ENCODE measurements at regions not wholly inside any gene's neighbourhood (a gene's known extent, or its start where the extent isn't known, plus 50 kb on each side); places are given as distances from the start of the nearest gene placed in this dataset.
"Not testable (repeated sequence)": the region's sequence is repeated elsewhere in the genome, so short reads cannot be mapped to it uniquely, and the experiment has no call there.

DNA sequence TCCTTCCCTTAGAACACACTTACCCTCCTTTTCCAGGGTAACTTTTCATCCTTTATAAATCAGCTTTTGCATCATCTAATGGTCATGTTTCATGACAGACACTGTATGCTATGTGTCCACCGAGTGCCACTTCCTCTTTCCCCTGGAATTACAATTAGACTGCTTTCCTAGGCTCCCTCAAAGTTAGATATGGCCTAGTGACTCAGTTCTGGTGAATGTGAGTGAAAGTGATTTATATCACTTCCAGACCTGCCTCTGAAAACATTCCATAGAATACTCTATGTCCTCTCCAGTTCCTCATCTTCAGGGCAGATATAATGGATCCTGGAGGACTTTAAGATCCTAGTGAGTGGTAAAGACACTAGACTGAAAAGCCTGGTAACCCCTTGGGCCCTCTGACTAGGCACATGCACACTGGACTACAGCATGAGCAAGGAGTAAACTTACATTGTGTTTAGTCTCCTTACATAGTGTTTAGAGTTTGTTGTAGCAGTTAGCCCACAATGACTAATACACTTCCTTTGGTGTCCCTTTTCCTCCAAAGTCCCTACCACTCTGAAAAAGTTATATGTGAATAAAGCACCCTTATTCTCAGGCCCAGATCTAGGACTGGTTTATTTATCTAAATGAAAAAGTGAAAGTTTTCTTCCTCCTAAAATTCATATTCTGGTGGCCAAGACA is 59.3 kb downstream of the GPR88 start:
- Histone ChIP-seq H3K9ac (ENCODE audit: low read length) (peak overlapping the region; percentile 64), H3K9me3 (ENCODE audit: insufficient read depth, low read depth, low read length) (no peaks in the 10 kb centered on the region), H3K4me1 (ENCODE audit: insufficient read depth, low read length) (peaks cover 15% of the 10 kb centered on the region), H2AFZ (ENCODE audit: low read depth, low read length) (peak overlapping the region; percentile 68), H3K79me2 (ENCODE audit: insufficient read depth, low read length) (no peaks in the 10 kb centered on the region), H3K27me3 (ENCODE audit: insufficient read depth, low read length) (no peaks in the 10 kb centered on the region), H4K20me1 (ENCODE audit: insufficient read depth, low read length) (no peaks in the 10 kb centered on the region), H3K4me3 (ENCODE audit: insufficient read depth, low read depth, low read length) (peak overlapping the region; percentile 12), H3K27ac (ENCODE audit: low read depth, low read length) (peak overlapping the region; percentile 90), H3K36me3 (ENCODE audit: insufficient read depth, low read length) (no peaks in the 10 kb centered on the region), H3K4me2 (ENCODE audit: low read length) (peak overlapping the region; percentile 78)
- no peak overlapping the region for H3K4me3 Mint-ChIP-seq (ENCODE audit: unreplicated experiment)
- H3K9me3 Mint-ChIP-seq (ENCODE audit: unreplicated experiment), result peaks cover 28% of the 10 kb centered on the region
- DNase-seq (ENCODE audit: low read depth) (peak; percentile 93), FAIRE-seq (peak; percentile 98)
- TF ChIP-seq EZH2 (IDR thresholded peaks at IDR 0.05; ENCODE audit: insufficient read depth, low read length), result no peak
- TF ChIP-seq, protein P1, sequence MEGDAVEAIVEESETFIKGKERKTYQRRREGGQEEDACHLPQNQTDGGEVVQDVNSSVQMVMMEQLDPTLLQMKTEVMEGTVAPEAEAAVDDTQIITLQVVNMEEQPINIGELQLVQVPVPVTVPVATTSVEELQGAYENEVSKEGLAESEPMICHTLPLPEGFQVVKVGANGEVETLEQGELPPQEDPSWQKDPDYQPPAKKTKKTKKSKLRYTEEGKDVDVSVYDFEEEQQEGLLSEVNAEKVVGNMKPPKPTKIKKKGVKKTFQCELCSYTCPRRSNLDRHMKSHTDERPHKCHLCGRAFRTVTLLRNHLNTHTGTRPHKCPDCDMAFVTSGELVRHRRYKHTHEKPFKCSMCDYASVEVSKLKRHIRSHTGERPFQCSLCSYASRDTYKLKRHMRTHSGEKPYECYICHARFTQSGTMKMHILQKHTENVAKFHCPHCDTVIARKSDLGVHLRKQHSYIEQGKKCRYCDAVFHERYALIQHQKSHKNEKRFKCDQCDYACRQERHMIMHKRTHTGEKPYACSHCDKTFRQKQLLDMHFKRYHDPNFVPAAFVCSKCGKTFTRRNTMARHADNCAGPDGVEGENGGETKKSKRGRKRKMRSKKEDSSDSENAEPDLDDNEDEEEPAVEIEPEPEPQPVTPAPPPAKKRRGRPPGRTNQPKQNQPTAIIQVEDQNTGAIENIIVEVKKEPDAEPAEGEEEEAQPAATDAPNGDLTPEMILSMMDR (IDR thresholded peaks at IDR 0.05; ENCODE audit: insufficient read depth, low read depth, low read length), result no peak
- H3K4me1 Mint-ChIP-seq (ENCODE audit: low read depth, unreplicated experiment), result peaks cover 15% of the 10 kb centered on the region
- H3K27me3 Mint-ChIP-seq (ENCODE audit: low read depth, unreplicated experiment), result no peaks in the 10 kb centered on the region
- H3K27ac Mint-ChIP-seq (ENCODE audit: unreplicated experiment), result peak overlapping the region; percentile 86
- H3K36me3 Mint-ChIP-seq (ENCODE audit: low read depth, unreplicated experiment), result no peaks in the 10 kb centered on the region

GRCh38 chr1:100597784-100598183 is 59.8 kb downstream of the GPR88 start:
- Mint-ChIP-seq H3K9me3 (ENCODE audit: unreplicated experiment) (peaks cover 33% of the 10 kb centered on the region), H3K36me3 (ENCODE audit: low read depth, unreplicated experiment) (no peaks in the 10 kb centered on the region), H3K27me3 (ENCODE audit: low read depth, unreplicated experiment) (no peaks in the 10 kb centered on the region), H3K4me1 (ENCODE audit: low read depth, unreplicated experiment) (peaks cover 15% of the 10 kb centered on the region), H3K27ac (ENCODE audit: unreplicated experiment) (peak overlapping the region; percentile 86), H3K4me3 (ENCODE audit: unreplicated experiment) (no peak overlapping the region)
- H3K9me3 ChIP-seq (ENCODE audit: insufficient read depth, low read depth, low read length), result no peaks in the 10 kb centered on the region
- no peaks in the 10 kb centered on the region for H3K36me3 ChIP-seq (ENCODE audit: insufficient read depth, low read length)
- DNase-seq (ENCODE audit: low read depth), result peak; percentile 12
- no peaks in the 10 kb centered on the region for H4K20me1 ChIP-seq (ENCODE audit: insufficient read depth, low read length)
- peak overlapping the region; percentile 68 for H2AFZ ChIP-seq (ENCODE audit: low read depth, low read length)
- TF ChIP-seq, protein P1 (IDR thresholded peaks at IDR 0.05; ENCODE audit: insufficient read depth, low read depth, low read length), result no peak
- TF ChIP-seq EZH2 (IDR thresholded peaks at IDR 0.05; ENCODE audit: insufficient read depth, low read length), result no peak
- no peak for FAIRE-seq
- no peaks in the 10 kb centered on the region for H3K79me2 ChIP-seq (ENCODE audit: insufficient read depth, low read length)
- peak overlapping the region; percentile 64 for H3K9ac ChIP-seq (ENCODE audit: low read length)
- peaks cover 15% of the 10 kb centered on the region for H3K4me1 ChIP-seq (ENCODE audit: insufficient read depth, low read length)
- peak overlapping the region; percentile 90 for H3K27ac ChIP-seq (ENCODE audit: low read depth, low read length)
- no peaks in the 10 kb centered on the region for H3K27me3 ChIP-seq (ENCODE audit: insufficient read depth, low read length)
- H3K4me2 ChIP-seq (ENCODE audit: low read length), result peak overlapping the region; percentile 78
- H3K4me3 ChIP-seq (ENCODE audit: insufficient read depth, low read depth, low read length), result no peak overlapping the region

DNA sequence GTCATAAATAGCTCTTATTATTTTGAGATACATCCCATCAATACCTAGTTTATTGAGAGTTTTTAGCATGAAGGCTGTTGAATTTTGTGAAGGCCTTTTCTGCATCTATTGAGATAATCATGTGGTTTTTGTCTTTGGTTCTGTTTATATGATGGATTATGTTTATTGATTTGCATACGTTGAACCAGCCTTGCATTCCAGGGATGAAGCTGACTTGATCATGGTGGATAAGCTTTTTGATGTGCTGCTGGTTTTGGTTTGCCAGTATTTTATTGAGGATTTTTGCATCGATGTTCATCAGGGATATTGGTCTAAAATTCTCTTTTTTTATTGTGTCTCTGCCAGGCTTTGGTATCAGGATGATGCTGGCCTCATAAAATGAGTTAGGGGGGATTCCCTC is 62.4 kb downstream of the GPR88 start:
- H3K4me1 ChIP-seq (ENCODE audit: insufficient read depth, low read length), result peaks cover 15% of the 10 kb centered on the region
- H3K36me3 ChIP-seq (ENCODE audit: insufficient read depth, low read length); H3K4me3 Mint-ChIP-seq (ENCODE audit: unreplicated experiment); FAIRE-seq; H2AFZ ChIP-seq (ENCODE audit: low read depth, low read length); H4K20me1 ChIP-seq (ENCODE audit: insufficient read depth, low read length); H3K27me3 Mint-ChIP-seq (ENCODE audit: low read depth, unreplicated experiment); H3K27me3 ChIP-seq (ENCODE audit: insufficient read depth, low read length); H3K4me3 ChIP-seq (ENCODE audit: insufficient read depth, low read depth, low read length); H3K36me3 Mint-ChIP-seq (ENCODE audit: low read depth, unreplicated experiment); H3K9ac ChIP-seq (ENCODE audit: low read length); H3K4me2 ChIP-seq (ENCODE audit: low read length); H3K27ac ChIP-seq (ENCODE audit: low read depth, low read length); DNase-seq (ENCODE audit: low read depth); H3K27ac Mint-ChIP-seq (ENCODE audit: unreplicated experiment); H3K79me2 ChIP-seq (ENCODE audit: insufficient read depth, low read length); H3K9me3 ChIP-seq (ENCODE audit: insufficient read depth, low read depth, low read length): not testable (repeated sequence)
- Mint-ChIP-seq H3K4me1 (ENCODE audit: low read depth, unreplicated experiment) (peaks cover 15% of the 10 kb centered on the region), H3K9me3 (ENCODE audit: unreplicated experiment) (peaks cover 39% of the 10 kb centered on the region)

DNA sequence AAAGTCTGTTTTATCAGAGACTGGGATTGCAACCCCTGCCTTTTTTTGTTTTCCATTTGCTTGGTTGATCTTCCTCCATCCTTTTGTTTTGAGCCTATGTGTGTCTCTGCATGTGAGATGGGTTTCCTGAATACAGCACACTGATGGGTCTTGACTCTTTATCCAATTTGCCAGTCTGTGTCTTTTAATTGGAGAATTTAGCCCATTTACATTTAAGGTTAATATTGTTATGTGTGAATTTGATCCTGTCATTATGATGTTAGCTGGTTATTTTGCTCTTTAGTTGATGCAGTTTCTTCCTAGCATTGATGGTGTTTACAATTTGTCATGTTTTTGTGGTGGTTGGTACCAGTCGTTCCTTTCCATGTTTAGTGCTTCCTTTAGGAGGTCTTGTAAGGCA is 64.1 kb downstream of the GPR88 start:
- not testable (repeated sequence) for H3K4me2 ChIP-seq (ENCODE audit: low read length); H3K4me3 Mint-ChIP-seq (ENCODE audit: unreplicated experiment); H3K4me3 ChIP-seq (ENCODE audit: insufficient read depth, low read depth, low read length); H3K27ac ChIP-seq (ENCODE audit: low read depth, low read length); H2AFZ ChIP-seq (ENCODE audit: low read depth, low read length); DNase-seq (ENCODE audit: low read depth); FAIRE-seq; H3K27me3 ChIP-seq (ENCODE audit: insufficient read depth, low read length); H3K4me1 ChIP-seq (ENCODE audit: insufficient read depth, low read length); H3K36me3 Mint-ChIP-seq (ENCODE audit: low read depth, unreplicated experiment); H3K27ac Mint-ChIP-seq (ENCODE audit: unreplicated experiment); H3K9ac ChIP-seq (ENCODE audit: low read length); H4K20me1 ChIP-seq (ENCODE audit: insufficient read depth, low read length); H3K4me1 Mint-ChIP-seq (ENCODE audit: low read depth, unreplicated experiment); H3K79me2 ChIP-seq (ENCODE audit: insufficient read depth, low read length); H3K9me3 ChIP-seq (ENCODE audit: insufficient read depth, low read depth, low read length); H3K36me3 ChIP-seq (ENCODE audit: insufficient read depth, low read length); H3K27me3 Mint-ChIP-seq (ENCODE audit: low read depth, unreplicated experiment)
- peaks cover 36% of the 10 kb centered on the region for H3K9me3 Mint-ChIP-seq (ENCODE audit: unreplicated experiment)

All from astrocyte (in vitro differentiated cells and primary cell).